GM12873 (cell line): ENCODE measurements at regions not wholly inside any gene's neighbourhood (a gene's known extent, or its start where the extent isn't known, plus 50 kb on each side); places are given as distances from the start of the nearest gene placed in this dataset.

ENCODE experiments used
- TF ChIP-seq, protein P1 (sequence below): IDR thresholded peaks from 2 replicates; pipeline ENCODE4 v1.5.1; 2012; ENCODE audit warnings: low read depth, mild to moderate bottlenecking, moderate library complexity, low read length, control low read depth; ENCODE audit not compliant: insufficient read depth; ENCODE audit errors: missing control alignments

DNA sequence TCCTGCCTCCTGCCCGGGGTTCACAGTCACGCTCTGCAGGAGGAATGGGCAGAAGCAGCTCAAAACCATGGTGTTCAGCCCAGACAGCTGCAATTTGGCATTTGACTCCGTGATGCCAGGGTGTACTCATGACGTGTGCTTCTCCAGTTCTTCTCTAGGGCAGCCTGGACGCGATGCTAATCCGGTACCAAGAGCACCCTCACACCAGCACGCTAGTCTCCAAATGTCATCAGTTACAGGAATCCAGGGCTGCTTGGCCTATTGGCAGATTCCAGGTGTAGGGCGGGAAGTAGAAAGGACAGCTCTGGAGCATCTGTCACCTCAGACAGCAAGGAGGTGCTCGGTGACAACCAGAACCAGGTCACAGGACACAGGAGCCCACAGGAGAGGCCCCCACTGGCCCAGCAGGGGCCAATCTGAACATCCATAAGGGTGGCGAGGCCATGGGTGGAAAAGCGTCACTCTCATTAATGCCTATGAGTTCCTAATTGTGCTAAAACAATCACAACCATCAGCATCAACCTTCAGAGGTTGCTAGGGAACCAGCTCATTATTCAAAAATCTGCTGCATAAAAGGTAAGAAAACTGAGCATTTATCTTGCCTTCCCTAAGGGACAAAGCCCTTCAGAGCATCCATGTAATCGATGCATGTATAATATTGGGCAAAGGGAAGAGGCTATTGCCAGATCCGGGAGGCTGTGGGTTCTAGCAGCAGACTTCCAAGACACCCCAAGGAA, 241.9 kb upstream of the IRX4 start:
- TF ChIP-seq, protein P1, sequence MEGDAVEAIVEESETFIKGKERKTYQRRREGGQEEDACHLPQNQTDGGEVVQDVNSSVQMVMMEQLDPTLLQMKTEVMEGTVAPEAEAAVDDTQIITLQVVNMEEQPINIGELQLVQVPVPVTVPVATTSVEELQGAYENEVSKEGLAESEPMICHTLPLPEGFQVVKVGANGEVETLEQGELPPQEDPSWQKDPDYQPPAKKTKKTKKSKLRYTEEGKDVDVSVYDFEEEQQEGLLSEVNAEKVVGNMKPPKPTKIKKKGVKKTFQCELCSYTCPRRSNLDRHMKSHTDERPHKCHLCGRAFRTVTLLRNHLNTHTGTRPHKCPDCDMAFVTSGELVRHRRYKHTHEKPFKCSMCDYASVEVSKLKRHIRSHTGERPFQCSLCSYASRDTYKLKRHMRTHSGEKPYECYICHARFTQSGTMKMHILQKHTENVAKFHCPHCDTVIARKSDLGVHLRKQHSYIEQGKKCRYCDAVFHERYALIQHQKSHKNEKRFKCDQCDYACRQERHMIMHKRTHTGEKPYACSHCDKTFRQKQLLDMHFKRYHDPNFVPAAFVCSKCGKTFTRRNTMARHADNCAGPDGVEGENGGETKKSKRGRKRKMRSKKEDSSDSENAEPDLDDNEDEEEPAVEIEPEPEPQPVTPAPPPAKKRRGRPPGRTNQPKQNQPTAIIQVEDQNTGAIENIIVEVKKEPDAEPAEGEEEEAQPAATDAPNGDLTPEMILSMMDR: no peak

DNA sequence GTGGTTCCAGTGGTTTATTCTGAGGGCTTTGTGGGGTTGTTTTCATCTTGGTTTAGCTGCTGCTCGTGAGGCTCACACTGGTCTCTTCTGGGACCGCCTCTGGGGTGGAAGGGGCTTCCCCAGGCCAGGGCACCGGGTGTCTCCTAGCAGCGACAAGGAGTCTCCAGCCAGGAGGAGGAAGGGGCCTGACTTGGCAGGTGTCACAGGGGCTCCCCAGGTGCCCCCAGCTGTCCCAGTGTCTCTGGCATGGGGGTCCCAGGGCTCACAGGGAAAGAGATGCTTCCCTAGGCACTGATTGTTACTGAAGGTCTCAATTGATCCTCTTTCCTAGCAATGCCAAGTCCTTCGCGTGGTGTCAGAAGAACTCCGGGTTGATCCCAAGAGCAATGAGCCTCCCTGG, 241.1 kb upstream of the IRX4 start:
- TF ChIP-seq, protein P1: no peak

DNA sequence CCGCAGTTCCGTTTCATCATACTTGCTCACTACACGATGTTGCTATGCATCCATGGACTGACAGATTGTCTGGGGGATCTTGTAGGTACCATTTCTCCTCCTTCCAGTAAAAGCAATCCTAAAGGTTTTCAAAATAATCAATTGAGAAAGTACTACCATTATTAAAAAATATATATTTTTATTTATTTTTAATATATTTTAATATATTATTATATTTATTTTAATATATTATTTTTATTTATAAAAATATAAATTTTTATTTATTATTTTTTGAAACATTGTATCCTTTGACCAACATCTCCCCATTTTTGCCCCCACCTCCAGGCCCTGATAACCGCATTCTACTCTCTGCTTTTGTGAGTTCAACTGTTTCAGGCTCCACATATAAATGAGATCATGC, 237.6 kb upstream of the IRX4 start:
- TF ChIP-seq, protein P1: no peak

DNA sequence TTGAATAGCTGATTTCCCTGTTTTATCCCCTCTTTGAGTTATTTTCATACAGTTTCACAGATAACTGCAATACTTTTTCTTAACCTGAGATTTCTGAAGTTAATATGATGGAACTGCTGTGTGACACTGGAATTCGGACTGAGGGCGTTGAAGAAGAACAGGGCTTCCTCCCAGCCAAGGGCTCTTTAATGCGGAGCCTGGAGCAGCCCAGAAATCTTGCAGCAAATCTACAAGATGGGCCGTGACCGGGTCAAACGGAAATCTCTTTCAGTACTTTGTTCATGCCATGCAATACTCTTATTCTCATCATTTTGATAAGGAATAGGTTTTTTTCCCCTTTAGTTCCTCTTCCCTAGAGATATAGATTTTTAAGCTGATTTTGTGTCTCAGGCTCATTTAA, 236.8 kb upstream of the IRX4 start:
- TF ChIP-seq, protein P1: no peak

GRCh38 chr5:2113348-2114131, 230.8 kb upstream of the IRX4 start:
- TF ChIP-seq, protein P1: no peak

- TF ChIP-seq, protein P1: no peak
These were observed 229.7 kb upstream of the IRX4 start for GRCh38 chr5:2112173-2113025.
